ENCODE measurements at regions not wholly inside any gene's neighbourhood (a gene's known extent, or its start where the extent isn't known, plus 50 kb on each side); places are given as distances from the start of the nearest gene placed in this dataset.

GRCh38 chr12:90729736-90730135 lies 225.2 kb downstream of the CCER1 start:
- Histone ChIP-seq H3K36me3 (ENCODE audit: control insufficient read depth in 4 of 4, insufficient read depth in 3 of 4, low read depth in 1 of 4, low read length in 3 of 4) (no peaks in the 10 kb centered on the region), H3K27ac (ENCODE audit: low read depth in 1 of 2, low read length in 2 of 2) (no peak overlapping the region), H3K27me3 (ENCODE audit: control insufficient read depth in 4 of 4, insufficient read depth in 4 of 4, low read length in 3 of 4) (no peaks in the 10 kb centered on the region), H3K4me3 (ENCODE audit: low read depth in 1 of 3, low read length in 3 of 3) (no peak overlapping the region), H3K4me1 (ENCODE audit: control insufficient read depth in 4 of 4, insufficient read depth in 4 of 4, low read length in 3 of 4) (no peaks in the 10 kb centered on the region), H3K9ac (ENCODE audit: low read depth in 1 of 2, low read length in 2 of 2) (no peak overlapping the region), H3K9me3 (ENCODE audit: control insufficient read depth in 4 of 4, low read length in 3 of 4) (no peaks in the 10 kb centered on the region)
- no peak for TF ChIP-seq CTCF (IDR thresholded peaks at IDR 0.05; ENCODE audit: low read depth, low read length, missing input control)
- no peak for TF ChIP-seq EGR1 (IDR thresholded peaks at IDR 0.05; ENCODE audit: low read depth in 2 of 2)
- TF ChIP-seq YY1 (IDR thresholded peaks at IDR 0.05) = no peak
- no peak for TF ChIP-seq REST (IDR thresholded peaks at IDR 0.05)
- TF ChIP-seq NR2F2 (IDR thresholded peaks at IDR 0.05) = no peak
- TF ChIP-seq GABPA (IDR thresholded peaks at IDR 0.05 in 1 of 2, conservative IDR thresholded peaks at IDR 0.05 in 1 of 2) = no peak
- TF ChIP-seq HNF4G (IDR thresholded peaks at IDR 0.05) = no peak
- no peak for TF ChIP-seq ZBTB33 (IDR thresholded peaks at IDR 0.05)
- no peak for TF ChIP-seq ATF3 (IDR thresholded peaks at IDR 0.05)
- TF ChIP-seq TAF1 (conservative IDR thresholded peaks at IDR 0.05) = no peak
- TF ChIP-seq RAD21 (IDR thresholded peaks at IDR 0.05) = no peak
- no peak for TF ChIP-seq SP1 (IDR thresholded peaks at IDR 0.05)
- no peak for TF ChIP-seq HNF4A (conservative IDR thresholded peaks at IDR 0.05)
- no peak for TF ChIP-seq RXRA (IDR thresholded peaks at IDR 0.05)
- TF ChIP-seq FOXA1 (IDR thresholded peaks at IDR 0.05) = no peak
- 89% methylated on average over 4 of the region's 4 CpGs for WGBS
- no peak for DNase-seq (ENCODE audit: low spot score)

- WGBS = 24% methylated on average over 2 of the region's 2 CpGs
- no peaks in the 10 kb centered on the region for H3K36me3 ChIP-seq (ENCODE audit: control insufficient read depth in 4 of 4, insufficient read depth in 3 of 4, low read depth in 1 of 4, low read length in 3 of 4)
- H3K4me1 ChIP-seq (ENCODE audit: control insufficient read depth in 4 of 4, insufficient read depth in 4 of 4, low read length in 3 of 4) = no peaks in the 10 kb centered on the region
- no peak overlapping the region for H3K4me3 ChIP-seq (ENCODE audit: low read depth in 1 of 3, low read length in 3 of 3)
- H3K27me3 ChIP-seq (ENCODE audit: control insufficient read depth in 4 of 4, insufficient read depth in 4 of 4, low read length in 3 of 4) = no peaks in the 10 kb centered on the region
- no peak overlapping the region for H3K27ac ChIP-seq (ENCODE audit: low read depth in 1 of 2, low read length in 2 of 2)
- no peak for DNase-seq (ENCODE audit: low spot score)
- H3K9me3 ChIP-seq (ENCODE audit: control insufficient read depth in 4 of 4, low read length in 3 of 4) = no peaks in the 10 kb centered on the region
- H3K9ac ChIP-seq (ENCODE audit: low read depth in 1 of 2, low read length in 2 of 2) = no peak overlapping the region
- TF ChIP-seq NR2F2 (IDR thresholded peaks at IDR 0.05) (no peak), CTCF (IDR thresholded peaks at IDR 0.05; ENCODE audit: low read depth, low read length, missing input control) (no peak), HNF4A (conservative IDR thresholded peaks at IDR 0.05) (no peak), TAF1 (conservative IDR thresholded peaks at IDR 0.05) (no peak), MAX (IDR thresholded peaks at IDR 0.05) (no peak), ZBTB33 (IDR thresholded peaks at IDR 0.05) (no peak), SP1 (IDR thresholded peaks at IDR 0.05) (no peak), EGR1 (IDR thresholded peaks at IDR 0.05; ENCODE audit: low read depth in 2 of 2) (no peak), RXRA (IDR thresholded peaks at IDR 0.05) (no peak), RAD21 (IDR thresholded peaks at IDR 0.05) (no peak), FOXA2 (IDR thresholded peaks at IDR 0.05) (no peak)
These were observed 242.3 kb downstream of the CCER1 start for GRCh38 chr12:90712671-90713070.
